ENCODE measurements at regions not wholly inside any gene's neighbourhood (a gene's known extent, or its start where the extent isn't known, plus 50 kb on each side); places are given as distances from the start of the nearest gene placed in this dataset.
A peak's percentile ranks its signal among the peaks of the same experiment; 100 is the strongest.

DNA sequence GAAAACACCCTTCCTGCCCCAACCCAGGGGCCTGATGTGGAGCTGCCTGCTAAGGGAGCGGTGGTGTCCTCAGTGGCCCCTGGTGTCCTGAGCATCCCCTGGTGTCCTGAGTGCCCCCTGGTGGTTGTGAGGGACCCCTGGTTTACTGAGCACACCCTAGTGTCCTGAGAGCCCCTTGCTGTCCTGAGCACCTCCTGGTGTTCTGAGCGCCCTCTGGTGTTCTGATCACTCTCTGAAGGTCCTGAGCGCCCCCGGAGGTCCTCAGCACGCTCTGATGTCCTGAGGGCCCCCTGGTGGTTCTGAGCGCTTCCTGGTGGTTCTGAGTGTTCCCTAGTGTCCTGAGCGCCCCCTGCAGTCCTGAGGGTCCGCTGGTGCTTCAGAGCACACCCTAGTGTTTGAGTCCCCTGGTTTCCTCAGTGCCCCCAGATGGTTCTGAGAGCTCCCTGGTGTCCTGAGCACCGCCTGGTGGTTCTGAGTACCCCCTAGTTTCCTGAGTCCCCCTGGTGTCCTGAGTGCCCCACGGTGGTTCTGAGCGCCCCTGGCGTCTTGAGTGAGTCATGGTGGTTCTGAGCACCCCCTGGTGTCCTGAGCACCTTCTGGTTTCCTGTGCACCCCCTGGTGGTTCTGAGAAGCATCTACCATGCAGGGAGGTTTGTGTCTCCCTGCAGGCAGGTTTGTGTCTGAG is 1004.2 kb downstream of the TMEM121 start:
- ATAC-seq: no peak
- TF ChIP-seq ISL1 (CRISPR knock-in tag; IDR thresholded peaks at IDR 0.05) (no peak), ZFP30 (CRISPR knock-in tag; IDR thresholded peaks at IDR 0.05) (no peak)
- TF ChIP-seq, protein P1, sequence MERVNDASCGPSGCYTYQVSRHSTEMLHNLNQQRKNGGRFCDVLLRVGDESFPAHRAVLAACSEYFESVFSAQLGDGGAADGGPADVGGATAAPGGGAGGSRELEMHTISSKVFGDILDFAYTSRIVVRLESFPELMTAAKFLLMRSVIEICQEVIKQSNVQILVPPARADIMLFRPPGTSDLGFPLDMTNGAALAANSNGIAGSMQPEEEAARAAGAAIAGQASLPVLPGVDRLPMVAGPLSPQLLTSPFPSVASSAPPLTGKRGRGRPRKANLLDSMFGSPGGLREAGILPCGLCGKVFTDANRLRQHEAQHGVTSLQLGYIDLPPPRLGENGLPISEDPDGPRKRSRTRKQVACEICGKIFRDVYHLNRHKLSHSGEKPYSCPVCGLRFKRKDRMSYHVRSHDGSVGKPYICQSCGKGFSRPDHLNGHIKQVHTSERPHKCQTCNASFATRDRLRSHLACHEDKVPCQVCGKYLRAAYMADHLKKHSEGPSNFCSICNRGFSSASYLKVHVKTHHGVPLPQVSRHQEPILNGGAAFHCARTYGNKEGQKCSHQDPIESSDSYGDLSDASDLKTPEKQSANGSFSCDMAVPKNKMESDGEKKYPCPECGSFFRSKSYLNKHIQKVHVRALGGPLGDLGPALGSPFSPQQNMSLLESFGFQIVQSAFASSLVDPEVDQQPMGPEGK (CRISPR knock-in tag; IDR thresholded peaks at IDR 0.05; ENCODE audit: borderline replicate concordance): no peak

- ATAC-seq: peak; percentile 38; the same call in 1 of the 3 replicates
These were observed 1011.2 kb downstream of the TMEM121 start for GRCh38 chr14:106537597-106537996.

DNA sequence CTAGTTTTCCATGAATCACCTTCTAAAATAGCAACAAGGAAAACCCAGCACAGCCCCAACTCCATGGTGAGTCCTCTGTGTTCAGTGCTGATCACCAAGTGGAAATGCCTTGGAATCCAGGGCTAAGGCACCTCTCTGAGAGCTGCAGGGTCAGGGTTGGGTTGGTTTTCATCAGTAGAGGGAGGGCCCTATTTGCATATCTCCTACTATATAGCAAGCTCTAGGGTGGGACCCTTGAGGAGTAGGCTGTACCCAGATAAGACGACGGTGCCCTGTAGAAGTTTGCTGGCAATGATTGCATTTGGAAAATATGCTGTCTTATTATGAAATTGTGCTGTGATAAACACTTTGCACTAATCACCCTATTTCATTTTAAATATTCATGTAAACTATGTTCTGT is 1011.8 kb downstream of the TMEM121 start:
- no peak for ATAC-seq

GRCh38 chr14:106547735-106548434 is 1021.5 kb downstream of the TMEM121 start:
- ATAC-seq: no peak
- TF ChIP-seq ESRRG (CRISPR knock-in tag; IDR thresholded peaks at IDR 0.05) (no peak), PPARA (CRISPR knock-in tag; IDR thresholded peaks at IDR 0.05; ENCODE audit: borderline replicate concordance) (no peak), BACH2 (CRISPR knock-in tag; IDR thresholded peaks at IDR 0.05; ENCODE audit: borderline replicate concordance) (no peak), TOX (CRISPR knock-in tag; IDR thresholded peaks at IDR 0.05; ENCODE audit: borderline replicate concordance) (no peak), GLIS3 (CRISPR knock-in tag; IDR thresholded peaks at IDR 0.05) (no peak), ZNF565 (CRISPR knock-in tag; conservative IDR thresholded peaks at IDR 0.05; ENCODE audit: low read depth) (no peak), ARNTL (CRISPR knock-in tag; IDR thresholded peaks at IDR 0.05; ENCODE audit: borderline replicate concordance, low read depth) (no peak), ZC3H10 (CRISPR knock-in tag; IDR thresholded peaks at IDR 0.05) (no peak), CSRNP3 (CRISPR knock-in tag; IDR thresholded peaks at IDR 0.05) (no peak), ZFP3 (CRISPR knock-in tag; IDR thresholded peaks at IDR 0.05) (no peak), ZNF8 (CRISPR knock-in tag; IDR thresholded peaks at IDR 0.05) (no peak), RARB (CRISPR knock-in tag; IDR thresholded peaks at IDR 0.05) (no peak)

More for the DNA sequence above, 1011.8 kb downstream of the TMEM121 start:
- TF ChIP-seq OSR1 (CRISPR knock-in tag; IDR thresholded peaks at IDR 0.05) (no peak), ZNF8 (CRISPR knock-in tag; IDR thresholded peaks at IDR 0.05) (no peak), GLIS3 (CRISPR knock-in tag; IDR thresholded peaks at IDR 0.05) (no peak), POU6F1 (CRISPR knock-in tag; IDR thresholded peaks at IDR 0.05; ENCODE audit: borderline replicate concordance, low read depth) (no peak), ARNTL (CRISPR knock-in tag; IDR thresholded peaks at IDR 0.05; ENCODE audit: borderline replicate concordance, low read depth) (no peak), ISL1 (CRISPR knock-in tag; IDR thresholded peaks at IDR 0.05) (no peak), SNAI2 (CRISPR knock-in tag; IDR thresholded peaks at IDR 0.05) (no peak), PPARA (CRISPR knock-in tag; IDR thresholded peaks at IDR 0.05; ENCODE audit: borderline replicate concordance) (no peak), ZFP3 (CRISPR knock-in tag; IDR thresholded peaks at IDR 0.05) (no peak)
- TF ChIP-seq, protein P1 (CRISPR knock-in tag; IDR thresholded peaks at IDR 0.05; ENCODE audit: borderline replicate concordance): no peak
- TF ChIP-seq, protein P2, sequence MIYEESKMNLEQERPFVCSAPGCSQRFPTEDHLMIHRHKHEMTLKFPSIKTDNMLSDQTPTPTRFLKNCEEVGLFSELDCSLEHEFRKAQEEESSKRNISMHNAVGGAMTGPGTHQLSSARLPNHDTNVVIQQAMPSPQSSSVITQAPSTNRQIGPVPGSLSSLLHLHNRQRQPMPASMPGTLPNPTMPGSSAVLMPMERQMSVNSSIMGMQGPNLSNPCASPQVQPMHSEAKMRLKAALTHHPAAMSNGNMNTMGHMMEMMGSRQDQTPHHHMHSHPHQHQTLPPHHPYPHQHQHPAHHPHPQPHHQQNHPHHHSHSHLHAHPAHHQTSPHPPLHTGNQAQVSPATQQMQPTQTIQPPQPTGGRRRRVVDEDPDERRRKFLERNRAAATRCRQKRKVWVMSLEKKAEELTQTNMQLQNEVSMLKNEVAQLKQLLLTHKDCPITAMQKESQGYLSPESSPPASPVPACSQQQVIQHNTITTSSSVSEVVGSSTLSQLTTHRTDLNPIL (CRISPR knock-in tag; IDR thresholded peaks at IDR 0.05; ENCODE audit: low read depth): no peak
- TF ChIP-seq, protein P3, sequence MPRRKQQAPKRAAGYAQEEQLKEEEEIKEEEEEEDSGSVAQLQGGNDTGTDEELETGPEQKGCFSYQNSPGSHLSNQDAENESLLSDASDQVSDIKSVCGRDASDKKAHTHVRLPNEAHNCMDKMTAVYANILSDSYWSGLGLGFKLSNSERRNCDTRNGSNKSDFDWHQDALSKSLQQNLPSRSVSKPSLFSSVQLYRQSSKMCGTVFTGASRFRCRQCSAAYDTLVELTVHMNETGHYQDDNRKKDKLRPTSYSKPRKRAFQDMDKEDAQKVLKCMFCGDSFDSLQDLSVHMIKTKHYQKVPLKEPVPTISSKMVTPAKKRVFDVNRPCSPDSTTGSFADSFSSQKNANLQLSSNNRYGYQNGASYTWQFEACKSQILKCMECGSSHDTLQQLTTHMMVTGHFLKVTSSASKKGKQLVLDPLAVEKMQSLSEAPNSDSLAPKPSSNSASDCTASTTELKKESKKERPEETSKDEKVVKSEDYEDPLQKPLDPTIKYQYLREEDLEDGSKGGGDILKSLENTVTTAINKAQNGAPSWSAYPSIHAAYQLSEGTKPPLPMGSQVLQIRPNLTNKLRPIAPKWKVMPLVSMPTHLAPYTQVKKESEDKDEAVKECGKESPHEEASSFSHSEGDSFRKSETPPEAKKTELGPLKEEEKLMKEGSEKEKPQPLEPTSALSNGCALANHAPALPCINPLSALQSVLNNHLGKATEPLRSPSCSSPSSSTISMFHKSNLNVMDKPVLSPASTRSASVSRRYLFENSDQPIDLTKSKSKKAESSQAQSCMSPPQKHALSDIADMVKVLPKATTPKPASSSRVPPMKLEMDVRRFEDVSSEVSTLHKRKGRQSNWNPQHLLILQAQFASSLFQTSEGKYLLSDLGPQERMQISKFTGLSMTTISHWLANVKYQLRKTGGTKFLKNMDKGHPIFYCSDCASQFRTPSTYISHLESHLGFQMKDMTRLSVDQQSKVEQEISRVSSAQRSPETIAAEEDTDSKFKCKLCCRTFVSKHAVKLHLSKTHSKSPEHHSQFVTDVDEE (CRISPR knock-in tag; IDR thresholded peaks at IDR 0.05): no peak
